ENCODE measurements at regions not wholly inside any gene's neighbourhood (a gene's known extent, or its start where the extent isn't known, plus 50 kb on each side); places are given as distances from the start of the nearest gene placed in this dataset.

DNA sequence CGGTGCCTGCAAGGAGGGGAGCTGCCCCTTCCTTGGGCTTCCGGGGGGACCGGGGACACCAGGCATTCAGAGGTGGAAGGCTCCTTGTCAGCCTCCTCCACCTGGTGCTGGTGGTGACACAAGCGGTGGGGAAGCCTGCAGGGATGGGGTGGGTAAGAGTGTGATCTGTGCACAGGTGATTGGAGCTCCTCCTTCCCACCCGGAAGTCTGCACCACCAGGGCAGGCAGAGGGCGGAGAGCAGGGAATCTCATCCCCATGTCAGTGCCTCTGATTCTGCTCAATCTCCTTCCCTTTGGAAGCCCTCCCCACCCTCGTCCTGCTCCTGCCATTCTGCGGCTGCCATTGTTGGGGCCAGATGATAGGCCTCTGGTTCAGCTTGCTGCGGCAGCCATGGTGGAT is 238.1 kb upstream of the CRY1 start:
- Mint-ChIP-seq H3K4me3 (no peak overlapping the region), H3K36me3 (ENCODE audit: low read depth) (no peaks in the 10 kb centered on the region), H3K9me3 (no peaks in the 10 kb centered on the region), H3K27me3 (ENCODE audit: low read depth) (peaks cover 35% of the 10 kb centered on the region), H3K27ac (no peak overlapping the region), H3K4me1 (peaks cover 4% of the 10 kb centered on the region)
- TF ChIP-seq CTCF (IDR thresholded peaks at IDR 0.05; ENCODE audit: unreplicated experiment in 3 of 3), result no peak

DNA sequence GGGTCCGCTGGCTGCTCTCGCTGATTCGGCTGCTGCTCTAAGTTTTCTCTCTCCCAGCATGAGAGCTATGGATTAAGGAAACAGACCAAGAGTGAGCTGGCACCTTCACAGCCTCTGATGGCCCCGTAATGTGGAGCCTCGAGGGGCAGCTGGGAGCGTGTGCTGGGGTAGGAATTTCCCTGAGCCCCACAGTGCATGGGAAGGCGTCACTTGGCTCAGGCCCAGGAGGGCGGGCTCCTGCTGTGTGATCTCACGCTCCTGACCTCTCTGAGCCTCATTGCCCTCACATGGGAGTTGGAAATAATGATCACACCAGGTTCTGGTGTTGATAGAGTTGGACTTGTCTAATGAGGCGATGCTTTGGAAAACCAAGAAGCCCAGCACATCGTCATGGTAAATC is 238.6 kb upstream of the CRY1 start:
- Mint-ChIP-seq H3K36me3 (ENCODE audit: low read depth) (no peaks in the 10 kb centered on the region), H3K27ac (no peak overlapping the region), H3K27me3 (ENCODE audit: low read depth) (peaks cover 31% of the 10 kb centered on the region), H3K4me3 (no peak overlapping the region), H3K9me3 (no peaks in the 10 kb centered on the region), H3K4me1 (peaks cover 4% of the 10 kb centered on the region)
- TF ChIP-seq CTCF (IDR thresholded peaks at IDR 0.05; ENCODE audit: unreplicated experiment in 3 of 3), result no peak

DNA sequence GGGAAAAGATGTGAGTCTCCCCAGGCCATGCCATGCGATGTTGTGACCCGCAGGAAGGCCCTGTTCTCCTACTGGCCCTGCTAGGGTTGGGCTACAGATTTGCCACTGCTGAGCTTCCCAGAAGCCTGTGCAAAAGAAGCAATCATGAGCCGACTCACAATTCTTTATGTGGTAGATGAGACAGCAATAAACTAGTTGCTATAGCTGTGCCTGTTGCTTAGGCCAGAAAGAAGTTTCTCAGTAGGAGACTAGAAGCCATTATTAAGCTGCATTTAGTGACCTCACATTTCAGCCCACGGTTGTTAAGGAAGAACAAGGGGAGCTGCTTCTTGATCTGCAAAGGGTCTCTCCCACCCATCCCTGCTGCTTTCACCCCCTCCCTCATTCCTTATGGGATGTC is 239.4 kb upstream of the CRY1 start:
- no peaks in the 10 kb centered on the region for H3K9me3 Mint-ChIP-seq
- H3K4me3 Mint-ChIP-seq, result no peak overlapping the region

GRCh38 chr12:107335802-107336570 is 242.6 kb upstream of the CRY1 start:
- Mint-ChIP-seq H3K4me1 (no peaks in the 10 kb centered on the region), H3K36me3 (ENCODE audit: low read depth) (no peaks in the 10 kb centered on the region), H3K27me3 (ENCODE audit: low read depth) (peaks cover 19% of the 10 kb centered on the region), H3K27ac (no peak overlapping the region), H3K9me3 (no peaks in the 10 kb centered on the region), H3K4me3 (no peak overlapping the region)
- no peak for TF ChIP-seq CTCF (IDR thresholded peaks at IDR 0.05; ENCODE audit: unreplicated experiment in 3 of 3)

More for the DNA sequence above, 239.4 kb upstream of the CRY1 start:
- Mint-ChIP-seq H3K36me3 (ENCODE audit: low read depth) (no peaks in the 10 kb centered on the region), H3K27me3 (ENCODE audit: low read depth) (peaks cover 22% of the 10 kb centered on the region), H3K27ac (no peak overlapping the region), H3K4me1 (peaks cover 4% of the 10 kb centered on the region)
- no peak for TF ChIP-seq CTCF (IDR thresholded peaks at IDR 0.05; ENCODE audit: unreplicated experiment in 3 of 3)

DNA sequence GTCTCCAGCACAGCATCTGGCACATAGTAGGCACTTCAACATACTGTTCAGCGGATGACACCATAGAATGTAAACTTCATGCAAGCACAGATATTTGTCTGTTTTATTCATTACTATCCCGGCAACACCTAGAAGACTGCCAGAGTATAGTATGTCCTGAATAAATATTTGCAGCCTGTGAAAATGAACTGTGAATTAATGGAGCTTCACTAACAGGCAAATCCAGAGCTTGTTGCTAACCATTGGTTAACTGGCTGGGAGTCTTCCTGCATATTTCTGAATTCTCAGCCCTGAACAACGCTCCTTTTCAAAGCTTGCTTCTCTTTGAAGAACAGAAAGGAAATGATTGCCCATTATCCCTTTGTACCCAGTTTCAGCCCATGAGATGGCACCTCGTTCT is 243.3 kb upstream of the CRY1 start:
- no peaks in the 10 kb centered on the region for H3K36me3 Mint-ChIP-seq (ENCODE audit: low read depth)
- H3K4me3 Mint-ChIP-seq, result no peak overlapping the region
- no peak overlapping the region for H3K27ac Mint-ChIP-seq
- H3K4me1 Mint-ChIP-seq, result no peaks in the 10 kb centered on the region
- peaks cover 19% of the 10 kb centered on the region for H3K27me3 Mint-ChIP-seq (ENCODE audit: low read depth)
- TF ChIP-seq CTCF (IDR thresholded peaks at IDR 0.05; ENCODE audit: unreplicated experiment in 3 of 3), result no peak
- no peaks in the 10 kb centered on the region for H3K9me3 Mint-ChIP-seq
